A673 (cell line): ENCODE measurements at regions not wholly inside any gene's neighbourhood (a gene's known extent, or its start where the extent isn't known, plus 50 kb on each side); places are given as distances from the start of the nearest gene placed in this dataset.

ENCODE experiments used
- CTCF ChIP-seq: fragments of 300-800, 200-600 bp; sonication (generic); conservative IDR thresholded peaks from 2 replicates; pipeline ENCODE4 v1.5.1; 2017; ENCODE audit warnings: low read depth, mild to moderate bottlenecking, antibody characterized with exemption, low read length, moderate library complexity, mixed read lengths
- EZH2 ChIP-seq: fragments of 200-600 bp; sonication (generic); IDR thresholded peaks from 2 replicates; pipeline ENCODE4 v1.6.1; 2017; ENCODE audit warnings: borderline replicate concordance, low read depth, mild to moderate bottlenecking, mixed read lengths, antibody characterized with exemption, low read length; ENCODE audit not compliant: poor library complexity, severe bottlenecking

GRCh38 chr13:109989155-109989554 is 202.8 kb upstream of the IRS2 start:
- TF ChIP-seq CTCF (no peak), EZH2 (no peak)
